MCF 10A (cell line): ENCODE measurements at regions not wholly inside any gene's neighbourhood (a gene's known extent, or its start where the extent isn't known, plus 50 kb on each side); places are given as distances from the start of the nearest gene placed in this dataset.

Source experiments
- BruUV-seq: library from RNA; stranded (reverse); fragments of 400-500 nt; replicated peaks from 2 replicates; lab custom pipeline; 2021; lab: Mats Ljungman, UMichigan
- CTCF ChIA-PET: fragments of 300-600 bp; sonication (Branson Sonifier 250); formaldehyde crosslinking; extraction: SDS; loops from one replicate; lab custom pipeline; 2021; ENCODE audit warnings: antibody characterized with exemption, inconsistent platforms; lab: Yijun Ruan, JAX
- POLR2A ChIA-PET: fragments of 300-600, 350-650 bp; sonication (Branson Sonifier 250); formaldehyde crosslinking; extraction: SDS; loops from one replicate; lab custom pipeline; 2020; ENCODE audit warnings: antibody characterized with exemption, inconsistent platforms; lab: Yijun Ruan, JAX
- DNase-seq: peaks from one replicate; pipeline ENCODE4 v3.0.0-alpha.2; 2018; ENCODE audit not compliant: unreplicated experiment
- H3K27ac Mint-ChIP-seq: one replicate; pipeline ENCODE4 v1.8.0; 2022; ENCODE audit warnings: mild to moderate bottlenecking, low read depth, mixed read lengths; ENCODE audit not compliant: unreplicated experiment
- H3K27me3 Mint-ChIP-seq: one replicate; pipeline ENCODE4 v1.8.0; 2022; ENCODE audit warnings: mixed read lengths; ENCODE audit not compliant: insufficient read depth, unreplicated experiment
- H3K36me3 Mint-ChIP-seq: one replicate; pipeline ENCODE4 v1.8.0; 2022; ENCODE audit warnings: mild to moderate bottlenecking, moderate library complexity, mixed read lengths; ENCODE audit not compliant: insufficient read depth, unreplicated experiment
- H3K4me1 Mint-ChIP-seq: one replicate; pipeline ENCODE4 v1.8.0; 2022; ENCODE audit warnings: mixed read lengths; ENCODE audit not compliant: insufficient read depth, unreplicated experiment
- H3K4me3 Mint-ChIP-seq: one replicate; pipeline ENCODE4 v1.8.0; 2022; ENCODE audit warnings: mild to moderate bottlenecking, moderate library complexity, mixed read lengths; ENCODE audit not compliant: unreplicated experiment
- H3K9me3 Mint-ChIP-seq: one replicate; pipeline ENCODE4 v1.8.0; 2022; ENCODE audit warnings: mixed read lengths; ENCODE audit not compliant: unreplicated experiment
- intact Hi-C: fragments of 100-400 bp; cut with micrococcal nuclease; formaldehyde crosslinking; loops from 2 replicates; pipeline ENCODE4 v1.14.1; 2022
- TF ChIP-seq, protein P1 (sequence below): fragments of 200-600 bp; IDR thresholded peaks from one replicate; pipeline ENCODE4 v1.8.0; 2022; ENCODE audit warnings: antibody characterized with exemption, mild to moderate bottlenecking; ENCODE audit not compliant: unreplicated experiment

DNA sequence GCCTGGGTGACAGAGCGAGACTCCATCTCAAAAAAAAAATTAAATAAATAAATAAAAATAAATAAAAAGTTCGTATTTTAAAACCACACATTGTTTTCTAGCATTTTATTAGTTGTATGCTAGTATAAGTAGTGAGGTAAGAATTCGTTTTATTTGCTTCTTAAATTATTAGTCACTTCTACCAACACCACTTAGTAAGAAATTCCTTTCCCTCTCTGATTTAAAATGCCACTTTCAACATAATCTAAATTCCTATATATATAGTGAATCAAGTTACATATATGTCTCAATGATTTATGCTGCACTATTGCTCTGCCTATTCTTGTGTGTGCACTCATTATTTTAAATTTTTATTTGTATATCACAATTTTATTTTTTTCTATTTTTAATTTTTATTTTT is 72.1 kb downstream of the MAGEC1 start:
- ChIA-PET POLR2A (no interaction called here), CTCF (no interaction called here)
- peaks cover 6% of the 10 kb centered on the region for H3K36me3 Mint-ChIP-seq
- no peak for DNase-seq
- H3K27me3 Mint-ChIP-seq, result no peaks in the 10 kb centered on the region
- no peaks in the 10 kb centered on the region for H3K4me1 Mint-ChIP-seq
- no peak overlapping the region for H3K27ac Mint-ChIP-seq
- intact Hi-C loops, result no loop called here
- peaks cover 8% of the 10 kb centered on the region for H3K9me3 Mint-ChIP-seq
- TF ChIP-seq, protein P1, sequence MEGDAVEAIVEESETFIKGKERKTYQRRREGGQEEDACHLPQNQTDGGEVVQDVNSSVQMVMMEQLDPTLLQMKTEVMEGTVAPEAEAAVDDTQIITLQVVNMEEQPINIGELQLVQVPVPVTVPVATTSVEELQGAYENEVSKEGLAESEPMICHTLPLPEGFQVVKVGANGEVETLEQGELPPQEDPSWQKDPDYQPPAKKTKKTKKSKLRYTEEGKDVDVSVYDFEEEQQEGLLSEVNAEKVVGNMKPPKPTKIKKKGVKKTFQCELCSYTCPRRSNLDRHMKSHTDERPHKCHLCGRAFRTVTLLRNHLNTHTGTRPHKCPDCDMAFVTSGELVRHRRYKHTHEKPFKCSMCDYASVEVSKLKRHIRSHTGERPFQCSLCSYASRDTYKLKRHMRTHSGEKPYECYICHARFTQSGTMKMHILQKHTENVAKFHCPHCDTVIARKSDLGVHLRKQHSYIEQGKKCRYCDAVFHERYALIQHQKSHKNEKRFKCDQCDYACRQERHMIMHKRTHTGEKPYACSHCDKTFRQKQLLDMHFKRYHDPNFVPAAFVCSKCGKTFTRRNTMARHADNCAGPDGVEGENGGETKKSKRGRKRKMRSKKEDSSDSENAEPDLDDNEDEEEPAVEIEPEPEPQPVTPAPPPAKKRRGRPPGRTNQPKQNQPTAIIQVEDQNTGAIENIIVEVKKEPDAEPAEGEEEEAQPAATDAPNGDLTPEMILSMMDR, result no peak
- BruUV-seq, result no TSS peak
- H3K4me3 Mint-ChIP-seq, result no peak overlapping the region

DNA sequence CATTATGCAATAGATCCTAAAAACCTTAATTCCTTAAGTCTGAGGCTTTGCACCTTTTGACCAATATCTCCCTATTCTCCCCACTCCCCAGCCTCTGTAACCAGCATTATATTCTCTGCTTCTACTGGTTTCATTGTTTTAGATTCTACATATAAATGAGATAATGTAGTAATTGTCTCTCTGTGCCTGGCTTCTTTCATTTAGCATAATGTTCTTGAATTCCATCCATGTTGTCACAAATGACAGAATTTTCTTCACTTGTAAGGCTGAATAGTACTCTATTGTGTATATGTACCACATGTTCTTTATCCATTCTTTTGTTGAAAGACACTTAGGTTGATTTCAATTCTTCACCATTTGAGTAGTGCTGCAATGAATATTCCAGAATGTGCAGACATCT is 66.0 kb downstream of the MAGEC1 start:
- POLR2A ChIA-PET, result no interaction called here
- intact Hi-C loops, result no loop called here
- Mint-ChIP-seq H3K4me1 (no peaks in the 10 kb centered on the region), H3K36me3 (no peaks in the 10 kb centered on the region), H3K27me3 (no peaks in the 10 kb centered on the region), H3K4me3 (no peak overlapping the region), H3K27ac (no peak overlapping the region), H3K9me3 (peaks cover 6% of the 10 kb centered on the region)
- TF ChIP-seq, protein P1, result no peak
- no TSS peak for BruUV-seq
- DNase-seq, result no peak
- CTCF ChIA-PET, result no interaction called here

DNA sequence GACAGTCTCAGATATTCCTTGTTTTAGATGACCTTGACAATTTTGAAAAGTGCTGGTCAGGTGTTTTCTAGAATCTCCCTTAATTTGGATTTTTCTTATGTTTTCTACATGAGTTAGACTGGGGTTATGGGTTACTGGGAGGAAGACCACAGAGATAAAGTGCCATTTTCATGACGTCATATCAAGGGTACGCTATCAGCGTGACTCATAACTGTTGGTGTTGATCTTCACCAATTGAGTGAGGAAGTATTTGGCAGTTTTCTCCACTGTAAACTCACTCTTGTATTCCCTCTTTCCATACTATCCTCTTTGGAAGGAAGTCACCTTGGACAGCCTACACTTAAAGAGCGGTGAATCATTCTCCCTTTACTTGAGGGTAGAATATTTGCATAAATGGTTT is 56.9 kb downstream of the MAGEC1 start:
- CTCF ChIA-PET, result no interaction called here
- Mint-ChIP-seq H3K4me3 (no peak overlapping the region), H3K27me3 (no peaks in the 10 kb centered on the region), H3K36me3 (no peaks in the 10 kb centered on the region), H3K27ac (no peak overlapping the region), H3K4me1 (no peaks in the 10 kb centered on the region), H3K9me3 (peaks cover 7% of the 10 kb centered on the region)
- POLR2A ChIA-PET, result no interaction called here
- TF ChIP-seq, protein P1, result no peak
- intact Hi-C loops, result no loop called here
- no TSS peak for BruUV-seq
- no peak for DNase-seq
